Spleen (tissue), 11 donors: ENCODE measurements at regions not wholly inside any gene's neighbourhood (a gene's known extent, or its start where the extent isn't known, plus 50 kb on each side); places are given as distances from the start of the nearest gene placed in this dataset.

ENCODE experiments used
- DNase-seq: peaks from one replicate; pipeline ENCODE4 v3.0.0-alpha.2; 2020
- H3K27ac ChIP-seq, 8 donors: fragments of 200-600 bp; sonication (generic) in 7 of 8; 1 replicate in 4 of 8; 2 replicates in 4 of 8; pipeline versions ENCODE4 v1.5.0 to v1.8.0; 2016 to 2021; ENCODE audit warnings: inconsistent platforms in 4 of 8, mild to moderate bottlenecking in 4 of 8, moderate library complexity in 1 of 8
- H3K27me3 ChIP-seq, 7 donors: fragments of 200-600 bp; sonication (generic) in 6 of 7; replicated peaks in 1 of 7; 1 replicate in 4 of 7; 2 replicates in 3 of 7; pipeline versions ENCODE4 v1.5.0 to v1.8.0; 2016 to 2021; ENCODE audit warnings: inconsistent platforms in 3 of 7, mild to moderate bottlenecking in 1 of 7
- H3K36me3 ChIP-seq, 6 donors: fragments of 200-600 bp; sonication (generic) in 5 of 6; 1 replicate in 4 of 6; 2 replicates in 2 of 6; pipeline versions ENCODE4 v1.5.0 to v1.8.0; 2016 to 2021; ENCODE audit warnings: inconsistent platforms in 2 of 6
- H3K4me1 ChIP-seq, 6 donors: fragments of 200-600 bp; sonication (generic) in 5 of 6; 1 replicate in 3 of 6; 2 replicates in 3 of 6; pipeline versions ENCODE4 v1.5.0 to v1.8.0; 2016 to 2021; ENCODE audit warnings: inconsistent platforms in 3 of 6
- H3K4me3 ChIP-seq, 8 donors: fragments of 200-600 bp; sonication (generic) in 7 of 8; 1 replicate in 4 of 8; 2 replicates in 4 of 8; pipeline versions ENCODE4 v1.5.0 to v1.8.0; 2016 to 2021; ENCODE audit warnings: inconsistent platforms in 4 of 8, mild to moderate bottlenecking in 4 of 8, moderate library complexity in 2 of 8
- H3K9me3 ChIP-seq, 8 donors: fragments of 200-600 bp; sonication (generic) in 7 of 8; 1 replicate in 4 of 8; 2 replicates in 4 of 8; pipeline versions ENCODE4 v1.5.0 to v1.8.0; 2016 to 2021; ENCODE audit warnings: inconsistent platforms in 4 of 8
- CTCF ChIP-seq, 11 experiments: fragments of 200-600 bp in 7 of 11; fragments of 450-650 bp in 4 of 11; sonication (generic) in 4 of 11; IDR thresholded peaks in 8 of 11; conservative IDR thresholded peaks in 3 of 11; 1 replicate in 7 of 11; 2 replicates in 4 of 11; pipeline versions ENCODE4 v1.4.0 to v1.8.0; 2016 to 2021; ENCODE audit warnings: antibody characterized with exemption in 11 of 11, inconsistent platforms in 4 of 11, mild to moderate bottlenecking in 1 of 11
- POLR2A ChIP-seq, 3 donors: fragments of 450-650 bp; IDR thresholded peaks; one replicate each; pipeline ENCODE4 v1.5.1; 2017; ENCODE audit warnings: antibody characterized with exemption in 3 of 3, mild to moderate bottlenecking in 1 of 3
- POLR2AphosphoS5 ChIP-seq, 3 donors: sonication (generic); formaldehyde crosslinking; IDR thresholded peaks; one replicate each; pipeline ENCODE4 v1.5.1; 2017; ENCODE audit warnings: antibody characterized with exemption in 3 of 3
- WGBS, 5 donors: extraction: QIAGEN DNeasy Blood & Tissue Kit in 3 of 5; methylation state at CpG; one replicate each; pipeline versions ENCODE4 v1.1.5 to v1.1.7; 2013 to 2018; 5-methylcytosine and 5-hydroxymethylcytosine counted together
- intact Hi-C: fragments of 100-400 bp; cut with DNase I; formaldehyde crosslinking; loops from one replicate; pipeline ENCODE4 v1.15.0; 2023; ENCODE audit warnings: low total_unique reads
- donor health status: healthy with polysubstance abuse.
- donor health status: DM: no; HTN: no; CAD: no; lungs with moderate emphysema.
- donor health status: DM: no; HTN: no; CAD: no.
- donor health status: Bipolar disorder and iron deficiency.
- donor health status: healthy.
- donor health status: DM: no; HTN: no; CAD: no.
- donor health status: DM: yes; HTN: yes; CAD: no.

GRCh38 chr22:25406510-25407210 is 157.8 kb upstream of the GRK3 start:
- H3K27ac ChIP-seq: peak overlapping the region in 4 of 8 donors; percentile 89 to 91 (median 89)
- H3K4me1 ChIP-seq: peaks cover 24 to 49% (median 42%) of the 10 kb centered on the region in 6 donors
- DNase-seq: no peak
- intact Hi-C loops: no loop called here
- no peak for TF ChIP-seq POLR2A (IDR thresholded peaks at IDR 0.05)
- TF ChIP-seq CTCF (IDR thresholded peaks at IDR 0.05 in 8 of 11, conservative IDR thresholded peaks at IDR 0.05 in 3 of 11): no peak
- peak; percentile 7 to 49 (median 9) for TF ChIP-seq POLR2AphosphoS5 (IDR thresholded peaks at IDR 0.05)
- no peaks in the 10 kb centered on the region for H3K36me3 ChIP-seq
- peaks cover 0 to 3% (median 0%) of the 10 kb centered on the region in 7 donors for H3K27me3 ChIP-seq
- WGBS, 5 donors: 67 to 77% (median 74%) methylated on average over 10 of the region's 10 CpGs
- no peaks in the 10 kb centered on the region for H3K9me3 ChIP-seq
- no peak overlapping the region for H3K4me3 ChIP-seq

GRCh38 chr22:25407226-25407858 is 157.1 kb upstream of the GRK3 start:
- intact Hi-C loops: no loop called here
- H3K4me3 ChIP-seq: no peak overlapping the region
- DNase-seq: no peak
- H3K9me3 ChIP-seq: no peaks in the 10 kb centered on the region
- 93 to 95% (median 94%) methylated on average over 11 of the region's 11 CpGs for WGBS, 5 donors
- H3K27me3 ChIP-seq: peaks cover 0 to 3% (median 0%) of the 10 kb centered on the region in 7 donors
- H3K4me1 ChIP-seq: peaks cover 19 to 42% (median 36%) of the 10 kb centered on the region in 6 donors
- no peak for TF ChIP-seq POLR2A (IDR thresholded peaks at IDR 0.05)
- TF ChIP-seq POLR2AphosphoS5 (IDR thresholded peaks at IDR 0.05): no peak
- no peak for TF ChIP-seq CTCF (IDR thresholded peaks at IDR 0.05 in 8 of 11, conservative IDR thresholded peaks at IDR 0.05 in 3 of 11)
- H3K36me3 ChIP-seq: no peaks in the 10 kb centered on the region
- H3K27ac ChIP-seq: no peak overlapping the region

GRCh38 chr22:25407859-25408229 is 156.6 kb upstream of the GRK3 start:
- no peak for TF ChIP-seq CTCF (IDR thresholded peaks at IDR 0.05 in 8 of 11, conservative IDR thresholded peaks at IDR 0.05 in 3 of 11)
- TF ChIP-seq POLR2AphosphoS5 (IDR thresholded peaks at IDR 0.05): no peak
- no peak for TF ChIP-seq POLR2A (IDR thresholded peaks at IDR 0.05)
- Histone ChIP-seq H3K9me3 (no peaks in the 10 kb centered on the region), H3K27ac (no peak overlapping the region), H3K27me3 (peaks cover 0 to 3% (median 0%) of the 10 kb centered on the region in 7 donors), H3K4me1 (peaks cover 16 to 37% (median 31%) of the 10 kb centered on the region in 6 donors), H3K36me3 (no peaks in the 10 kb centered on the region), H3K4me3 (no peak overlapping the region)
- DNase-seq: no peak
- 82 to 97% (median 93%) methylated on average over 2 of the region's 2 CpGs for WGBS, 5 donors
- intact Hi-C loops: no loop called here

- H3K27ac ChIP-seq: no peak overlapping the region
- no peak overlapping the region for H3K4me3 ChIP-seq
- peaks cover 2 to 23% (median 17%) of the 10 kb centered on the region in 6 donors for H3K4me1 ChIP-seq
- H3K9me3 ChIP-seq: peaks cover 0 to 12% (median 9%) of the 10 kb centered on the region in 8 donors
- TF ChIP-seq POLR2A (IDR thresholded peaks at IDR 0.05): no peak
- no peak for TF ChIP-seq CTCF (IDR thresholded peaks at IDR 0.05 in 8 of 11, conservative IDR thresholded peaks at IDR 0.05 in 3 of 11)
- TF ChIP-seq POLR2AphosphoS5 (IDR thresholded peaks at IDR 0.05): no peak
- DNase-seq: no peak
- intact Hi-C loops: no loop called here
- 52 to 91% (median 81%) methylated on average over 2 to 3 of the region's 3 CpGs for WGBS, 5 donors
- H3K36me3 ChIP-seq: no peaks in the 10 kb centered on the region
- H3K27me3 ChIP-seq: peaks cover 0 to 3% (median 0%) of the 10 kb centered on the region in 7 donors
Observed at GRCh38 chr22:25409240-25409639, 155.2 kb upstream of the GRK3 start.
